ENCODE measurements at regions not wholly inside any gene's neighbourhood (a gene's known extent, or its start where the extent isn't known, plus 50 kb on each side); places are given as distances from the start of the nearest gene placed in this dataset.

DNA sequence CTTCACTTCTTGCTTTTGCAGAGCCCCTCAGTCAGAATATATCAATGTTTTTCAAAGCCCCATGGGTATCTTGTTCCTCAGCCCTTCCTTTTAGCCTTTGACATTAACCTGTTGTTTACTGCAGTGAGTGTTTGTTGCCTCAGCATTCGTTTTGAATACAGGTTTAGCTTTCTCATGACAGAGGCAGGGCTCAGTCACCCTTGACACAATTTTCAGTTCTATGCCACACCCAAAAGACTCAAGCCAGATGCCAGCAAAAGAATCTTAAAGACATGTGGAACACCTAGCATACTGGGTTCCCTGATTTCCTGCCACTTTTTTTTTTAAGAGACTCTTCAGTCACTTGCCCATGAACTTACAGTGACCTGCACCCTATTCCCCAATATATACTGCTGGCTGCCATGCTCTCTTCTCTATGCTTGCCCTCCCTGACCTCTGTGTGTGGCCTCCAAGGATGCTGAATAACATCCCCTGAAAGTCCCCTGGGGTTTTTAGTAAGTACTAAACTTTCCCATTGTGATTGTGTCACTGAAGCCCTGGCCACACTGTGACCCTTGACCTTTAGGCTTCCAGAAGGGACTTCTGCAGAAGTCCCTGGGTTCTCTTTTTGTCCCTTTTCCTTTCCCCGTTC lies 1225.5 kb downstream of the TBC1D22A start:
- peak; percentile 3 for DNase-seq (ENCODE audit: low read depth)
- H3K4me3 ChIP-seq (ENCODE audit: low read depth, low read length): no peak overlapping the region
- TF ChIP-seq, protein P1, sequence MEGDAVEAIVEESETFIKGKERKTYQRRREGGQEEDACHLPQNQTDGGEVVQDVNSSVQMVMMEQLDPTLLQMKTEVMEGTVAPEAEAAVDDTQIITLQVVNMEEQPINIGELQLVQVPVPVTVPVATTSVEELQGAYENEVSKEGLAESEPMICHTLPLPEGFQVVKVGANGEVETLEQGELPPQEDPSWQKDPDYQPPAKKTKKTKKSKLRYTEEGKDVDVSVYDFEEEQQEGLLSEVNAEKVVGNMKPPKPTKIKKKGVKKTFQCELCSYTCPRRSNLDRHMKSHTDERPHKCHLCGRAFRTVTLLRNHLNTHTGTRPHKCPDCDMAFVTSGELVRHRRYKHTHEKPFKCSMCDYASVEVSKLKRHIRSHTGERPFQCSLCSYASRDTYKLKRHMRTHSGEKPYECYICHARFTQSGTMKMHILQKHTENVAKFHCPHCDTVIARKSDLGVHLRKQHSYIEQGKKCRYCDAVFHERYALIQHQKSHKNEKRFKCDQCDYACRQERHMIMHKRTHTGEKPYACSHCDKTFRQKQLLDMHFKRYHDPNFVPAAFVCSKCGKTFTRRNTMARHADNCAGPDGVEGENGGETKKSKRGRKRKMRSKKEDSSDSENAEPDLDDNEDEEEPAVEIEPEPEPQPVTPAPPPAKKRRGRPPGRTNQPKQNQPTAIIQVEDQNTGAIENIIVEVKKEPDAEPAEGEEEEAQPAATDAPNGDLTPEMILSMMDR (IDR thresholded peaks at IDR 0.05; ENCODE audit: low read depth, low read length, missing control alignments): no peak

DNA sequence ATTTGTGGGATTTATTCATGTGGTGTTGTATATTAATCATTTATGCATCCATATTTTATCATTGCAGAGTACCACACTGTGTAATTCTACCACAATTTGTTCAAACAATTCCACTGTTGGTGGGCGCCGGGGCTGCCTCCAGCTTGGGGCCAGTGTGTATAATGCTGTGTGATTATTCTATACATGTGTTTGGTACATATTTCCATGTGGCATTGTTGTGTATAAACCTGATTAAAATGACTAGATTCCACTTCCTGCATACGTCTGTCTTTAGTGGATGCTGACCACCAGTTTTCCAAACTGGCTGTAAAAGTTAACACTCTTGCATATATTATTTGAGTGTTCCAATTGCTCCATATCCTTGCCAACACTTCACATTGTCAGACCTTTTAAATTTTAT lies 1213.8 kb downstream of the TBC1D22A start:
- TF ChIP-seq, protein P1 (IDR thresholded peaks at IDR 0.05; ENCODE audit: low read depth, low read length, missing control alignments): no peak
- DNase-seq (ENCODE audit: low read depth): no peak
- no peak overlapping the region for H3K4me3 ChIP-seq (ENCODE audit: low read depth, low read length)

DNA sequence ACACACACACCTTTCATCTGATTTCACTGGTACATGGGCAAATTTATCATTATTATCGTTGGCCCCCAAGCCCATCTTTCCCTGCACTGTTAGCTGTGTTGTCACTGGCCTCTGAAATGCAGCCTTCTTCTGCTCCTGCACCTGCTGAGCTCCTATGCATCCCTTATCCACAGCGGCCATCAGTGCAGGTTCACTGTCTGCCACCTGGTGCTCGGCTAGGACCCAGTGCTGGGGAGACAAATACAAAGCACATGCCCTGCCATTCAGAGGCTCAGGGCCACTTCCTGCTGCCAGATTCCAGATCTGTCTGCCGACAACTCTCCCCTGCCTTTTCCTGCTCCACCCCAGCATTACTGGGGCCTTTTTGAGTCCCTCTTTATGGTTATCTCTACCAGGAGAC lies 1205.4 kb downstream of the TBC1D22A start:
- TF ChIP-seq, protein P1 (IDR thresholded peaks at IDR 0.05; ENCODE audit: low read depth, low read length, missing control alignments): no peak
- H3K4me3 ChIP-seq (ENCODE audit: low read depth, low read length): no peak overlapping the region
- no peak for DNase-seq (ENCODE audit: low read depth)

DNA sequence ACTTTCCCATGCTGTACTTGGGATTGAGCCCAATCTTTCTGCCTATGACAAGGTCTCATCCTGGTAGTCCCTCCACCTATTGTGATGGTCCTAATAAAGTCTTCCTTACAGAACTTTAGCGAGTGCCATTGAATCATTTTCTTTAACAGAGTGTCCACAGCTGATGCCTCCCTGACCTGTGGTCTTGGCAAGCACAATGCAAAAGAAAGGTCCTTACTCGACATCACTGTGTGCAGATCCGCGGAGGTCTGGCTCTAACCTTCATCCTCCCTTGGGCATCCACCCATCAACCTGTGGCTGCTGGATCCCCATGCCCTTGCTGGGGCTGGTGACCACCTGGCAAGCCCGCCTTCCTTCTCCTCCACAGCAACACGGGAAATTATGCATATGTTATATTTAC lies 1203.9 kb downstream of the TBC1D22A start:
- no peak for DNase-seq (ENCODE audit: low read depth)
- TF ChIP-seq, protein P1 (IDR thresholded peaks at IDR 0.05; ENCODE audit: low read depth, low read length, missing control alignments): no peak
- no peak overlapping the region for H3K4me3 ChIP-seq (ENCODE audit: low read depth, low read length)

DNA sequence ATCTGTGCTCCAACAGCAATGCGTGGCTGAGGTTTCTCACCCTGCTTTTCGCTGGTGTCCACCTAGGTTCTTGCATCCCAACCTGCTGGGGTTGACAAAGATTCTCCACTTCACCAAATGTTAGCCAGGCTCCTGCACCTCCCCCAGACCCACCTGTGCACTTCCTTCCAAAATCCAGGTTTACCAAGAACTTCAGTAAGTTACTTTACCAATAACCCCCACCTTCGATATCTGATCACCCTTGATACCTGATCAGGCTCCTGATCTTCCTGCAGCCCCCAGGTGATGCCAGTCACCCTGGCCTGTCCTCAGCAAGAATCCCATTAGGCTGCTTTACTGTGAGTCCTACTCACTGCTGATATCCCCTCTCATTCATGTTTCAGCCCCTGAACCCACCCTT lies 1203.4 kb downstream of the TBC1D22A start:
- TF ChIP-seq, protein P1 (IDR thresholded peaks at IDR 0.05; ENCODE audit: low read depth, low read length, missing control alignments): no peak
- DNase-seq (ENCODE audit: low read depth): no peak

DNA sequence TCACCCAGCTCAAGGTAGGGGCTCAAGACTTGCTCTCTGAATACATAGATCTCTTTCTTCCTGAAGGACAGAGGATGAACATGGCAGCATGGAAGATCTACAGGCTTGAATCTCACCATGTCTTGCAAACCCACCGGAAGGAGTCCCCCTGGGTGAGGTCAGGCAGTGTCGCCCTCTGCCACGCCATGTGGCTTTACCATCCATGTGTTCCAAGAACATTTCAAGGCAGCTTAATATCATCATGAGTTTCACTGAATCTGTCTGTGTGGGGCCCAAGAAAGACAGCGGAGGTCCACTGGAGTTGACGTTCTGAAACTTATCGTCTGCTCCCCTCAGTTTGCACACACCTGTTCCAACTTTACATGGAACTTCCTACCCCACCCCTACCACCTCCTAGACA lies 1202.6 kb downstream of the TBC1D22A start:
- H3K4me3 ChIP-seq (ENCODE audit: low read depth, low read length): no peak overlapping the region
- DNase-seq (ENCODE audit: low read depth): no peak
- TF ChIP-seq, protein P1 (IDR thresholded peaks at IDR 0.05; ENCODE audit: low read depth, low read length, missing control alignments): no peak

More for the DNA sequence above, 1203.4 kb downstream of the TBC1D22A start:
- no peak overlapping the region for H3K4me3 ChIP-seq (ENCODE audit: low read depth, low read length)

DNA sequence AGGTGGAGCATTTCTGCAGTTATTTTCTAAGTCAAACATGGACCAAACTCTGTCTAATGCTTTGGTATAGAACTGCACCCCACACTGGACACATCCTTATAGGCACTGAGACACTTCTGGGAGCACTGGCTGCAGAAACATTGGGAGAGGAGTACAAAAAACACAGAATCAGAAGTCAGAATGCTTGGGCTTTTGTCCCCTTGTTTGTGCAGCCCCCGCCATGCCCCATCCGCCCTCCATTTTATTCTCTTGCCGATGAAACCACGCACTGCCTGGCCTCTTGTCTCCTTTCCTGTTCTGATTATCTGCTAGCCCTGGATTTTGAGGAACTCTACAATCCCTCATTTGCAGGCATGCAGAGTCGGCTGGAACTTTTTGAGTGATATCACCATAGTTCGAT lies 1201.2 kb downstream of the TBC1D22A start:
- TF ChIP-seq, protein P1 (IDR thresholded peaks at IDR 0.05; ENCODE audit: low read depth, low read length, missing control alignments): no peak
- H3K4me3 ChIP-seq (ENCODE audit: low read depth, low read length): no peak overlapping the region
- DNase-seq (ENCODE audit: low read depth): no peak
